Prostate gland (tissue), 2 donors: ENCODE measurements at regions not wholly inside any gene's neighbourhood (a gene's known extent, or its start where the extent isn't known, plus 50 kb on each side); places are given as distances from the start of the nearest gene placed in this dataset.
A peak's percentile ranks its signal among the peaks of the same experiment; 100 is the strongest.
"Not testable (repeated sequence)": the region's sequence is repeated elsewhere in the genome, so short reads cannot be mapped to it uniquely, and the experiment has no call there.

Experiments
- DNase-seq: peaks from one replicate; pipeline ENCODE4 v3.0.0-alpha.2; 2019; ENCODE audit warnings: low spot score
- H3K27ac ChIP-seq, 2 donors: fragments of 200-600 bp; sonication (generic); 2 replicates each; pipeline ENCODE4 v1.5.1; 2017 to 2019
- H3K27me3 ChIP-seq: fragments of 200-600 bp; sonication (generic); replicated peaks from 2 replicates; pipeline ENCODE4 v1.5.1; 2019; ENCODE audit not compliant: insufficient read depth
- H3K36me3 ChIP-seq, 2 donors: fragments of 200-600 bp; sonication (generic); 1 replicate in 1 of 2; 2 replicates in 1 of 2; pipeline versions ENCODE4 v1.5.1 to v1.8.1; 2017 to 2019
- H3K4me1 ChIP-seq: fragments of 200-600 bp; sonication (generic); replicated peaks from 2 replicates; pipeline ENCODE4 v1.5.1; 2019
- H3K4me3 ChIP-seq, 2 donors: fragments of 200-600 bp; sonication (generic); 2 replicates each; pipeline ENCODE4 v1.5.1; 2017 to 2019
- H3K9me3 ChIP-seq: fragments of 200-600 bp; sonication (generic); 2 replicates; pipeline ENCODE4 v1.5.1; 2017
- POLR2A ChIP-seq: fragments of 450-650 bp; IDR thresholded peaks from one replicate; pipeline ENCODE4 v1.6.1; 2016; ENCODE audit warnings: antibody characterized with exemption, mild to moderate bottlenecking
- POLR2AphosphoS5 ChIP-seq: sonication (generic); formaldehyde crosslinking; IDR thresholded peaks from one replicate; pipeline ENCODE4 v1.6.1; 2017; ENCODE audit warnings: antibody characterized with exemption
- WGBS: methylation state at CpG from one replicate; pipeline ENCODE4 v1.1.5; 2018; 5-methylcytosine and 5-hydroxymethylcytosine counted together
- intact Hi-C: fragments of 100-400 bp; cut with DNase I; formaldehyde crosslinking; loops from one replicate; pipeline ENCODE4 v1.14.2; 2022
- TF ChIP-seq, protein P1 (sequence below), 4 experiments: fragments of 200-600 bp in 2 of 4; fragments of 450-650 bp in 2 of 4; sonication (generic) in 2 of 4; IDR thresholded peaks; 1 replicate in 3 of 4; 2 replicates in 1 of 4; pipeline ENCODE4 v1.5.1; 2016 to 2019; ENCODE audit warnings: antibody characterized with exemption in 4 of 4, mild to moderate bottlenecking in 2 of 4, moderate library complexity in 2 of 4

DNA sequence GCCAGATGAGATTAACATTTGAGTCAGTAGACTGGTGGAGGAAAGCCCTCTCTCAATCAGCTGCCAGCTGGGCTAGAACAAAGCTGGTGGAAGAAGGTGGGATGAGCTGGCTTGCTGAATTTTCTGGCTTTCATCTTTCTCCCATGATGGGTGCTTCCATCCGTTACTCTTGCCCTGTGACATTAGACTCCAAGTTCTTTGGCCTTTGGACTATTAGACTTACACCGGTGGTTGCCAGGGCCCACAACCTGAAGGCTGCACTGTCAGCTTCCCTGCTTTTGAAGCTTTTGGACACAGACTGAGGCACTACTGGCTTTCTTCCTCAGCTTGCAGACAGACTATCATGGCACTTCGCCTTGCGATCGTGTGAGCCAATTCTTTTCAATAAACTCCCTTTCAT, 642.7 kb downstream of the TAF11L14 start:
- Histone ChIP-seq H3K4me3 (no peak overlapping the region), H3K36me3 (no peaks in the 10 kb centered on the region), H3K9me3 (no peaks in the 10 kb centered on the region), H3K4me1 (no peaks in the 10 kb centered on the region), H3K27me3 (no peaks in the 10 kb centered on the region), H3K27ac (no peak overlapping the region)
- 96% methylated on average over 5 of the region's 5 CpGs for WGBS
- TF ChIP-seq POLR2A (no peak), POLR2AphosphoS5 (no peak)
- TF ChIP-seq, protein P1, sequence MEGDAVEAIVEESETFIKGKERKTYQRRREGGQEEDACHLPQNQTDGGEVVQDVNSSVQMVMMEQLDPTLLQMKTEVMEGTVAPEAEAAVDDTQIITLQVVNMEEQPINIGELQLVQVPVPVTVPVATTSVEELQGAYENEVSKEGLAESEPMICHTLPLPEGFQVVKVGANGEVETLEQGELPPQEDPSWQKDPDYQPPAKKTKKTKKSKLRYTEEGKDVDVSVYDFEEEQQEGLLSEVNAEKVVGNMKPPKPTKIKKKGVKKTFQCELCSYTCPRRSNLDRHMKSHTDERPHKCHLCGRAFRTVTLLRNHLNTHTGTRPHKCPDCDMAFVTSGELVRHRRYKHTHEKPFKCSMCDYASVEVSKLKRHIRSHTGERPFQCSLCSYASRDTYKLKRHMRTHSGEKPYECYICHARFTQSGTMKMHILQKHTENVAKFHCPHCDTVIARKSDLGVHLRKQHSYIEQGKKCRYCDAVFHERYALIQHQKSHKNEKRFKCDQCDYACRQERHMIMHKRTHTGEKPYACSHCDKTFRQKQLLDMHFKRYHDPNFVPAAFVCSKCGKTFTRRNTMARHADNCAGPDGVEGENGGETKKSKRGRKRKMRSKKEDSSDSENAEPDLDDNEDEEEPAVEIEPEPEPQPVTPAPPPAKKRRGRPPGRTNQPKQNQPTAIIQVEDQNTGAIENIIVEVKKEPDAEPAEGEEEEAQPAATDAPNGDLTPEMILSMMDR (IDR thresholded peaks at IDR 0.05), result no peak
- no peak for DNase-seq
- intact Hi-C loops, result no loop called here

DNA sequence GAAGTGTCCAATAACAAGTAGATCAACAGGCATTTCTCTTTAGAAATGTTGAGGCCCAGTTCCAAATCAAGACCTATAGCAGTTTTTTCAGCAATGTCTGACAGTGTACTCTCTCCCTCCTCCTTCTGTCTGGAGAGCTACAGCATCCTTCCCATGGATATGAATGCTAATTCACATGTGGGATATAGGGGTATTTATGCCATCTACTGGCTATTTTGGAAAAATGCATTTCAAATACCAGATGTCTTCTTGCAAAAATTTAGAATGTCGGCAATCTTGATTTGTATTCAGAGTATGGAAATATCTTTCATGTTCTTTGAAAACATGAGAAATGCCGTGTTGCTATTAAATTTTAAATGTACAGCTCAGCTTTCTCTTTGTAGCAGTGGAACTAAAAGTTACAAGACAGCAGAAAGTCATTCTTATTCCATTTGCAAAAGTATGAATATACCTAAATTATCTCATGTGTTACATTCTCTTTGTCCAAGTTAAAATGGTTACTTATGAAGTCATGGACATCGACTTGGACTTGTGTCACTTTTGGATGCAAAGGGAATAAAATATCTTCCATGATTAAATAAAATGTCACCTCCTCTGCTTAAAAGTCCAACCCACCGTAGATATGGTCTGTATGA, 647.8 kb downstream of the TAF11L14 start:
- DNase-seq, result no peak
- intact Hi-C loops, result no loop called here
- Histone ChIP-seq H3K36me3 (no peaks in the 10 kb centered on the region), H3K4me3 (no peak overlapping the region), H3K27me3 (no peaks in the 10 kb centered on the region), H3K4me1 (no peaks in the 10 kb centered on the region), H3K9me3 (no peaks in the 10 kb centered on the region), H3K27ac (no peak overlapping the region)
- 46% methylated on average over 4 of the region's 4 CpGs for WGBS
- TF ChIP-seq POLR2AphosphoS5 (peak; percentile 7), POLR2A (no peak)
- TF ChIP-seq, protein P1 (IDR thresholded peaks at IDR 0.05), result peak in 3 of 4 experiments; percentile 39 to 61 (median 58)

DNA sequence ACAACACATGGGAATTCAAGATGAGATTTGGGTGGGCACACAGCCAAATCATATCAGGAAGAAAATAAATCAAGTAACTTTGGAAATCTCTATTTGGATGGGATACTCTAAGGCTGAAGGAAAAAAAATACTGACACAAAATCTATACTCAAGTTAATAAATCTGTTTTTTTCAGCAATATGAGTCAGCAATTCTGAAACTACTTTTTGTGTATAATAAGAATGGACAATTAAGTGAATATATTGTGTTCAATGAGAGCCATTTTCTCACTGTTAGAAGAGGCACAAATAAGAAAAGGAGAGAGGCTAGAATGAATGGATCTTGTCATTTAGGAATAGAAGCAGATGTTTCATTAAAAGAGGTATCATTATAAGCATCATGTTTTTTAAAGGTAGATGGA, 651.0 kb downstream of the TAF11L14 start:
- Histone ChIP-seq H3K4me1 (no peaks in the 10 kb centered on the region), H3K4me3 (no peak overlapping the region), H3K27me3 (no peaks in the 10 kb centered on the region), H3K27ac (no peak overlapping the region), H3K9me3 (no peaks in the 10 kb centered on the region), H3K36me3 (no peaks in the 10 kb centered on the region)
- TF ChIP-seq, protein P1 (IDR thresholded peaks at IDR 0.05), result no peak
- TF ChIP-seq POLR2A, result no peak
- TF ChIP-seq POLR2AphosphoS5, result no peak
- intact Hi-C loops, result no loop called here
- no peak for DNase-seq

DNA sequence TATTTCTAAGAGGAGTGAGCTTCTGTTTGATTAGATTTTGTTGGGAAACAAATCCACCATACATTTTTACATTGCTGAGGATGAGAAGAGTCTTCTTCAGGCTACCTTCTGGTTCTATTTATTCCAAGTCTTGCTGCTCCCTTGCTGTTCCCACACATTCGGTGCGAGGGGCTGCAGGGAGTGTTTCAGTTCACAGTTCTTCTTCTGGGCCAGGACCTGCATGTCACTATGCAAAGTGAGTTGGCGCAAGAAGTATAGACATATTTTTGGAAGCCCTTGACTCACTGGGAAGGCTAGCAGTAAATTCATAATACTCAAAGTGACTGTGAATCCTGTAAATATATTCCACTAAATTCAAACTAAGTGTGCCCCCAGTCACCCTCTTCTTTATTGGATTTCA, 657.9 kb downstream of the TAF11L14 start:
- no peaks in the 10 kb centered on the region for H3K27me3 ChIP-seq
- H3K36me3 ChIP-seq, result no peaks in the 10 kb centered on the region
- H3K4me3 ChIP-seq, result no peak overlapping the region
- H3K27ac ChIP-seq, result no peak overlapping the region
- TF ChIP-seq, protein P1 (IDR thresholded peaks at IDR 0.05), result no peak
- TF ChIP-seq POLR2AphosphoS5 (no peak), POLR2A (no peak)
- no peaks in the 10 kb centered on the region for H3K4me1 ChIP-seq
- DNase-seq, result no peak
- no peaks in the 10 kb centered on the region for H3K9me3 ChIP-seq
- intact Hi-C loops, result no loop called here
- 83% methylated on average over 3 of the region's 3 CpGs for WGBS

DNA sequence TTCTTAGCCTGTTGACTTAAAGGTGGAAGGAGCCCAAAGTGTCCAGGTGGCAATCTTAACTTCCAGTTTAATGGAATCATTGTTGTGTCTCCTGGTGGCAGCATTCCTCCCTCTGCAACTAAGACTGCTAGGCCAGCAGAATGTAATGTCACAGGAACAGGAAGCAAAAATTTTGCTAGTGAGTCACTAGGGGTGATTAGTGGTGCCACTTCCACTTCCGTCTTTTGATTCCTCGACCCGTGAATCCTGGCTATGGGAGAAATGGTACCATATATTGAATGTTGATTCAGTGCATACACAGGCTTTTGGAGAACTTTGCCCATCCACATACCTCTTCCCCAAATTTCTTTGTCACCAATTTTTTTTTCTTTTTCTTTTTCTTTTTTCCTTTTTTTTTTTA, 661.4 kb downstream of the TAF11L14 start:
- H3K36me3 ChIP-seq, H3K27me3 ChIP-seq, H3K4me1 ChIP-seq, H3K27ac ChIP-seq, H3K9me3 ChIP-seq, intact Hi-C loops, H3K4me3 ChIP-seq, DNase-seq: not testable (repeated sequence)
- 90% methylated on average over 3 of the region's 3 CpGs for WGBS
